GM12865 (cell line): ENCODE measurements at regions not wholly inside any gene's neighbourhood (a gene's known extent, or its start where the extent isn't known, plus 50 kb on each side); places are given as distances from the start of the nearest gene placed in this dataset.

Source experiments
- DNase-seq: peaks from one replicate; pipeline ENCODE4 v3.0.0; 2010; ENCODE audit warnings: low read depth
- H3K4me3 ChIP-seq: 2 replicates; pipeline ENCODE4 v1.5.1; 2011; ENCODE audit warnings: mild to moderate bottlenecking, low read depth, low read length, control low read depth
- CTCF ChIP-seq: IDR thresholded peaks from 2 replicates; pipeline ENCODE4 v1.5.1; 2011; ENCODE audit warnings: low read length, control low read depth, low read depth, inconsistent platforms; ENCODE audit not compliant: insufficient read depth; ENCODE audit errors: missing control alignments

DNA sequence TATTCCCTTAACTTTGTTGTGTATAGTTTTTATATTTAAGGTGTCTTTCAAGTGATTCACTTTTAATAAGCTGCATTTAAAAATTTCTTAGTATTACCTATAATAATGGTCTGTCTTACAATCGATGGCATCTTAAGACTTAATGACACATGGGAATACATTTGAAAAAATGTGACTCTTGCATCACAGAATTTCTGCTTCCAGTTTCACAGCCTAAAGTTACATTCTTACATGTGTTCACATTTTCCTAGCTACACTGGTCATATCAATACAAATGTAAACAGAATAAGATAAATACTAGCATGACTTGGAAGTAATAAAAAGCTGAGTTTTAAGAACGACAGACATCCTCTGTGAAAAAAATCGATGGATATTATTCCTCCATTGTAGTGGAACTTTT is 1597.1 kb upstream of the MIR17HG start:
- no peak overlapping the region for H3K4me3 ChIP-seq
- DNase-seq: no peak
- TF ChIP-seq CTCF: no peak

DNA sequence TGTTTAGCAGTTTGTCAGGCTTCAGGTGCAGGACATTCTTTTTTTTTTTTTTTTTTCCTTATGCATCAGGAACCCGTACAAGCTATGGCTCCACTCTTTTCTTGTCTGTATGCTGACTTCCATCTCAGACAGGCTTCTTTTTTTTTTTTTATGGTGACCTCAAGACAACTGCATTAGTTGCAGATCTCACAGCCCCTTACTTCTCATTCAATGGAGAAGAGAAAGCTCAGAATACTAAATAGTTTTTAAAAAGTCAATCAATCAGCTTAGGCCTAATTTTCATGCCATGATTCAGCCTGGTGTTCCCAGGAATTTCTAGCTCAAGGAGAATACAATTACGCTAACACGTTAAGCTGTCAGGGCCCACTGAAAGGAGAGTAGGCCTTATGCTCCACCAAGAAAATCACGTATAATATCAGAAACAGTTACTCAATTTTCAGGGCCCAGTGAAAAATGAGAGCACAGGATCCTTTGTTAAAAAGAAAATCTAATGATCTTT is 1596.0 kb upstream of the MIR17HG start:
- H3K4me3 ChIP-seq: no peak overlapping the region
- TF ChIP-seq CTCF: no peak
- DNase-seq: no peak

DNA sequence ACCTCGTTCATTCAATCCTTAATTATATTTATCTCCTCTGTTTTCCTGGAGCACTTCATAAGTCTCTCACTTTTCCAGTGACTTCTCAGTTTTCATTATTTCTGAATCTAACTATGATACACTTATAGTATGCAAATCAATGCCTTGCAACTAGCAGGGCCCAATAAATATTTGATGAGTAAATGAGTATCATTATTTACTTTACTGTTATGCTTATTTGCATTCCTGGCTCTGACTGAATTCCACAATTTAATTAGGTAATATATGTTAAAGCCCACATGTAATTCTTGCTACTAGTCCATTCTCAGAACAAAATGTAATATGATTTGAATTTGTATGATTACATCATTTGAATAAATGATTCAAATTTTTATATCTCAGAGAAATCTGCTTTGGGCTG is 1595.1 kb upstream of the MIR17HG start:
- no peak overlapping the region for H3K4me3 ChIP-seq
- no peak for DNase-seq
- no peak for TF ChIP-seq CTCF

DNA sequence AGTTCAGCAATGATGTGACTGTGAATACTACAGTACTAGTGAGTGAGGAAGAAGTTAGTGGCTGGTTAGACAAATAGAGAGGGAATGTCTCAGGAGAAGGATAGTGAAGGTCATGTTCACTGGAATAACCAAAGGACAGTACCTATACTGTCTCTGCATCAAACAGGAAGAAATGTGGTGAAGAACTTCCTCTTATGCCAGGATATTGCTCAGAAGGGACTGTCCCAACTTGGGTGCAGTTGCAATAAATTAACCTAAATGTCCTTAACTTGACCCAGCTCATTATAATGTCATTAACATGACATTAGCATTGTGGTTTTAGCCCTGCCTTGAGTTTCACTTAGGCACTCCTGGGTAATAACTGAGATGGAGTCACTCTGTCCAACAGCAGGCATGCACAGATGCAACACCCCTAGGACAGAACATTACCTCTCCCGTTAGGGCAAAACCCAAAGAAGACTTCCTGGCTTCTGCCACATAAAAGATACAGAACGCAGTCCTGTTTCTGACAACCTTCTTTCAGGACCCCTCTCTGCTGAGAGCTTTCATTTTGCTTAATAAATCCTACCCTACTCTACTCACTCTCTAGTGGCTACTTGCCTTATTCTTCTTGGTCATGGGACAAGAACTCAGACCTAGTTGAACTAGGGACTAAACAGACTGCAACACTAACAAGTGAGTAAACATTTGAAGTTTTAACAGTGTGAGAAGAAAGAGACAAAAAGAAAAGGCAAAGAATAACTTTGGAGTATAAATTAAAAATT is 1591.6 kb upstream of the MIR17HG start:
- no peak for DNase-seq
- no peak overlapping the region for H3K4me3 ChIP-seq
- TF ChIP-seq CTCF: no peak

DNA sequence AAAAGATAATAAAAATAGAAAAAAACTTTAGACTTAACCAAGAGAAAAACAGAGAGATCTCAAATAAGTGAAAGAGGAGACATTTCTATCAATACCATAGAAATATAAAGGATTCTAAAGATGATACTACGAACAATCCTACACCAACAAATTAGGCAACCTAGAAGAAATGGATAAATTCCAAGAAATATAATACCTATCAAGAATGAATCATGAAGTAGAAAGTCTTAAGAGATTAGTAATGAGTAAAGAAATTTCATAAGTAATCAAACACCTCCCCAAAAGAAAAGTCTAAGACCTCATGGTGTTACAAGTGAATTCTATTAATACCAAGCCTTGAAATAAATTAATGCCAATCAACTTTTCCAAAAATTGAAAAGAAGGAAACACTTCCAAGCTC is 1584.5 kb upstream of the MIR17HG start:
- no peak for TF ChIP-seq CTCF
- no peak for DNase-seq
- no peak overlapping the region for H3K4me3 ChIP-seq

DNA sequence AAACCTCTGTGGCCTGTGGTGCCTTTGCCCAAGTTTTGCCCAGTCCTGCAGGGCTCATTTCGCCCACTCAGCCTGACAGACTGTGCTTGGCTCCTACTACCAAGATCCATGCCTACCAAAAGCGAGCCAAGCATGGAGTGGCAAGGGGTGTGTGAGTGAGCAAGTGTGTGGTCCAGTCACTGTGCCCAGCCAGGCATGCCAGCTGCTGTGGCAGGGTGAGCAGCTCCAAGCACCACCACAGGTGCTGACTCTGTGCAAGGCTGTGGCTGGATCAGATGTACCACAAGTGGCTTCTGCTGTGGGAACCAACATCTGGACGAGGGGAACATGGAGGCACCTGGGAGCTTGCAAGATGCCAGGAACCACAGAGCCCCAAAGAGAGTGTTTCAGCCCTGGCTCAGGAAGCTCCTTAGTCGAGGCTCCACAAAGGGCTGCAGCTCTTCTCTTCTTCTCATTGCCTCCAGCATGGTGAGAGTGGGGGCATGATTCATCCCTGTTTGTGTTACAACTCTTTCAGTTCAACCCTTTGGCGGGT is 1564.2 kb upstream of the MIR17HG start:
- H3K4me3 ChIP-seq: no peak overlapping the region
- TF ChIP-seq CTCF: no peak
- no peak for DNase-seq

- no peak for TF ChIP-seq CTCF
- DNase-seq: no peak
- H3K4me3 ChIP-seq: no peak overlapping the region
These were observed 1563.2 kb upstream of the MIR17HG start for GRCh38 chr13:89784161-89784809.
